Naive B cell (primary cell): ENCODE measurements at regions not wholly inside any gene's neighbourhood (a gene's known extent, or its start where the extent isn't known, plus 50 kb on each side); places are given as distances from the start of the nearest gene placed in this dataset.
A peak's percentile ranks its signal among the peaks of the same experiment; 100 is the strongest.

ENCODE experiments used
- ATAC-seq, 2 donors: fragments of 150-1000 bp; cut with Tn5 transposase; 2 replicates each; pipeline ENCODE4 v1.10.0; 2021; ENCODE audit warnings: low read depth in 2 of 2, mild to moderate bottlenecking in 2 of 2, moderate library complexity in 2 of 2
- DNase-seq: peaks from one replicate; pipeline ENCODE4 v3.0.0; 2022
- H3K27ac Mint-ChIP-seq, 6 donors: one replicate each; pipeline ENCODE4 v1.8.0; 2020 to 2022; ENCODE audit warnings: mild to moderate bottlenecking in 6 of 6, mixed read lengths in 6 of 6, moderate library complexity in 5 of 6, inconsistent platforms in 2 of 6
- H3K27me3 Mint-ChIP-seq, 3 donors: one replicate each; pipeline ENCODE4 v1.8.0; 2021 to 2022; ENCODE audit warnings: mixed read lengths in 3 of 3, mild to moderate bottlenecking in 1 of 3
- H3K36me3 Mint-ChIP-seq, 2 donors: one replicate each; pipeline ENCODE4 v1.8.0; 2020 to 2022; ENCODE audit warnings: mixed read lengths in 2 of 2, inconsistent platforms in 1 of 2, mild to moderate bottlenecking in 1 of 2
- H3K4me1 Mint-ChIP-seq, 3 donors: one replicate each; pipeline ENCODE4 v1.8.0; 2020 to 2022; ENCODE audit warnings: mixed read lengths in 3 of 3, inconsistent platforms in 1 of 3, mild to moderate bottlenecking in 1 of 3, moderate library complexity in 1 of 3
- H3K4me3 Mint-ChIP-seq, 8 donors: one replicate each; pipeline ENCODE4 v1.8.0; 2020 to 2022; ENCODE audit warnings: mild to moderate bottlenecking in 8 of 8, mixed read lengths in 8 of 8, moderate library complexity in 8 of 8, inconsistent platforms in 2 of 8
- H3K9me3 Mint-ChIP-seq, 7 donors: one replicate each; pipeline ENCODE4 v1.8.0; 2020 to 2022; ENCODE audit warnings: mixed read lengths in 7 of 7, mild to moderate bottlenecking in 5 of 7, inconsistent platforms in 2 of 7, moderate library complexity in 1 of 7

- Mint-ChIP-seq H3K4me3 (no peak overlapping the region), H3K4me1 (no peaks in the 10 kb centered on the region), H3K36me3 (no peaks in the 10 kb centered on the region), H3K9me3 (peaks cover 3 to 17% (median 6%) of the 10 kb centered on the region in 7 donors), H3K27ac (no peak overlapping the region), H3K27me3 (no peaks in the 10 kb centered on the region)
- ATAC-seq (no peak), DNase-seq (no peak)
Observed at GRCh38 chr4:108224611-108225053, 55.9 kb upstream of the LEF1 start.

- H3K9me3 Mint-ChIP-seq, result peaks cover 3 to 13% (median 6%) of the 10 kb centered on the region in 7 donors
- H3K27me3 Mint-ChIP-seq, result no peaks in the 10 kb centered on the region
- no peak overlapping the region for H3K4me3 Mint-ChIP-seq
- H3K36me3 Mint-ChIP-seq, result no peaks in the 10 kb centered on the region
- H3K4me1 Mint-ChIP-seq, result no peaks in the 10 kb centered on the region
- peak overlapping the region in 1 of 6 donors; percentile 58 for H3K27ac Mint-ChIP-seq
- DNase-seq, result no peak
- no peak for ATAC-seq
Observed at GRCh38 chr4:108223313-108223712, 54.6 kb upstream of the LEF1 start.

DNA sequence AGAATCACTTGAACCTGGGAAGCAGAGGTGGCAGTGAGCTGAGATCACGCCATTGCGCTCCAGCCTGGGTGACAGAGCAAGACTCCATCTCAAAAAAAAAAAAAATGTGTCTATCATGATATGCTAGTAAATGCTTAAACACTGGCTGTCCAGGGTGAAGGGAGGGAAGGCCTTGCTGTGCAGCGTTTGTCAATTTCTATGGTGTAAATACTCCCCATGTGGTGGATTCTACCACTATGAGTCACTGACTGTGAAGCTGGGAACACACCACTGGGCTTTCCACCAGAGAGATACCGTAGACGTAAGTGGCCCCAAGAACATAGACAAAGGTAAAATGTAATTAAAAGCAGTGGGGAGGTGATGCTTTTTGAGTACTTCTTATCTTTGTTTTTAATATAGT is 51.3 kb upstream of the LEF1 start:
- ATAC-seq (no peak), DNase-seq (no peak)
- Mint-ChIP-seq H3K27me3 (no peaks in the 10 kb centered on the region), H3K4me3 (no peak overlapping the region), H3K27ac (no peak overlapping the region), H3K36me3 (no peaks in the 10 kb centered on the region), H3K9me3 (peaks cover 0 to 5% (median 0%) of the 10 kb centered on the region in 7 donors), H3K4me1 (no peaks in the 10 kb centered on the region)
